Mammary epithelial cell (primary cell): ENCODE measurements at regions not wholly inside any gene's neighbourhood (a gene's known extent, or its start where the extent isn't known, plus 50 kb on each side); places are given as distances from the start of the nearest gene placed in this dataset.

Experiments
- CTCF ChIP-seq, 2 donors: IDR thresholded peaks in 1 of 2; conservative IDR thresholded peaks in 1 of 2; 2 replicates each; pipeline ENCODE4 v1.5.1; 2011 to 2012; ENCODE audit warnings: inconsistent platforms in 2 of 2, low read length in 2 of 2, mild to moderate bottlenecking in 2 of 2, control low read depth in 1 of 2, low read depth in 1 of 2; ENCODE audit not compliant: insufficient read depth in 1 of 2; ENCODE audit errors: extremely low read depth in 1 of 2
- EZH2 ChIP-seq: IDR thresholded peaks from 2 replicates; pipeline ENCODE4 v1.6.1; 2012; ENCODE audit warnings: low read length, inconsistent platforms, borderline replicate concordance

- TF ChIP-seq CTCF (conservative IDR thresholded peaks at IDR 0.05 in 1 of 2, IDR thresholded peaks at IDR 0.05 in 1 of 2; ENCODE audit: extremely low read depth in 1 of 2, insufficient read depth in 1 of 2, low read depth in 1 of 2, low read length in 2 of 2) (no peak), EZH2 (no peak)
Observed at GRCh38 chr5:142428773-142429473, 104.1 kb upstream of the SPRY4 start.
